ENCODE measurements at regions not wholly inside any gene's neighbourhood (a gene's known extent, or its start where the extent isn't known, plus 50 kb on each side); places are given as distances from the start of the nearest gene placed in this dataset.

- 85% methylated on average over 6 of the region's 6 CpGs for WGBS (ENCODE audit: insufficient coverage)
- H3K4me1 Mint-ChIP-seq: peaks cover 0 to 10% of the 10 kb centered on the region in 2 donors
- no peak for ATAC-seq
- Histone ChIP-seq H3K9me3 (ENCODE audit: control insufficient read depth, insufficient read depth, low read length) (no peaks in the 10 kb centered on the region), H3K27ac (ENCODE audit: low read length) (no peak overlapping the region), H3K36me3 (ENCODE audit: control insufficient read depth, insufficient read depth, low read length) (no peaks in the 10 kb centered on the region), H3K4me1 (ENCODE audit: control insufficient read depth, insufficient read depth, low read length) (peaks cover 17% of the 10 kb centered on the region), H3K27me3 (ENCODE audit: control insufficient read depth, insufficient read depth, low read length) (peaks cover 7% of the 10 kb centered on the region), H3K4me3 (ENCODE audit: low read length) (no peak overlapping the region)
- H3K36me3 Mint-ChIP-seq: no peaks in the 10 kb centered on the region
- intact Hi-C loops (cut with micrococcal nuclease): no loop called here
- no peak for TF ChIP-seq CTCF (IDR thresholded peaks at IDR 0.05)
- H3K4me3 Mint-ChIP-seq: no peak overlapping the region
- no peak for DNase-seq
- peaks cover 16 to 28% of the 10 kb centered on the region in 2 donors for H3K27me3 Mint-ChIP-seq (ENCODE audit: low read depth in 2 of 2)
- H3K9me3 Mint-ChIP-seq: no peaks in the 10 kb centered on the region
- no peak overlapping the region for H3K27ac Mint-ChIP-seq
Measured at GRCh38 chr22:48043581-48043980, 1281.1 kb downstream of the TBC1D22A start.

GRCh38 chr22:48042621-48043395 is 1280.4 kb downstream of the TBC1D22A start:
- H3K36me3 ChIP-seq (ENCODE audit: control insufficient read depth, insufficient read depth, low read length): no peaks in the 10 kb centered on the region
- no peak overlapping the region for H3K27ac Mint-ChIP-seq
- no peak for DNase-seq
- H3K9me3 Mint-ChIP-seq: no peaks in the 10 kb centered on the region
- peaks cover 14 to 30% of the 10 kb centered on the region in 2 donors for H3K27me3 Mint-ChIP-seq (ENCODE audit: low read depth in 2 of 2)
- intact Hi-C loops (cut with micrococcal nuclease): no loop called here
- peaks cover 0 to 10% of the 10 kb centered on the region in 2 donors for H3K4me1 Mint-ChIP-seq
- WGBS (ENCODE audit: insufficient coverage): 84% methylated on average over 17 of the region's 17 CpGs
- H3K4me1 ChIP-seq (ENCODE audit: control insufficient read depth, insufficient read depth, low read length): peaks cover 17% of the 10 kb centered on the region
- no peak overlapping the region for H3K27ac ChIP-seq (ENCODE audit: low read length)
- no peaks in the 10 kb centered on the region for H3K9me3 ChIP-seq (ENCODE audit: control insufficient read depth, insufficient read depth, low read length)
- no peak overlapping the region for H3K4me3 Mint-ChIP-seq
- H3K27me3 ChIP-seq (ENCODE audit: control insufficient read depth, insufficient read depth, low read length): peaks cover 7% of the 10 kb centered on the region
- H3K36me3 Mint-ChIP-seq: no peaks in the 10 kb centered on the region
- no peak for ATAC-seq
- no peak overlapping the region for H3K4me3 ChIP-seq (ENCODE audit: low read length)
- TF ChIP-seq CTCF (IDR thresholded peaks at IDR 0.05): no peak

- Mint-ChIP-seq H3K27ac (no peak overlapping the region), H3K9me3 (no peaks in the 10 kb centered on the region), H3K27me3 (ENCODE audit: low read depth in 2 of 2) (peaks cover 30 to 51% of the 10 kb centered on the region in 2 donors), H3K36me3 (no peaks in the 10 kb centered on the region), H3K4me1 (peaks cover 0 to 5% of the 10 kb centered on the region in 2 donors), H3K4me3 (no peak overlapping the region)
- DNase-seq (no peak), ATAC-seq (no peak)
- Histone ChIP-seq H3K27ac (ENCODE audit: low read length) (no peak overlapping the region), H3K4me3 (ENCODE audit: low read length) (no peak overlapping the region), H3K27me3 (ENCODE audit: control insufficient read depth, insufficient read depth, low read length) (peaks cover 3% of the 10 kb centered on the region), H3K4me1 (ENCODE audit: control insufficient read depth, insufficient read depth, low read length) (no peaks in the 10 kb centered on the region), H3K36me3 (ENCODE audit: control insufficient read depth, insufficient read depth, low read length) (no peaks in the 10 kb centered on the region), H3K9me3 (ENCODE audit: control insufficient read depth, insufficient read depth, low read length) (no peaks in the 10 kb centered on the region)
- intact Hi-C loops (cut with micrococcal nuclease): no loop called here
- 94% methylated on average over 4 of the region's 5 CpGs for WGBS (ENCODE audit: insufficient coverage)
- TF ChIP-seq CTCF (IDR thresholded peaks at IDR 0.05): no peak
Measured at GRCh38 chr22:48039326-48039725, 1276.9 kb downstream of the TBC1D22A start.

- Mint-ChIP-seq H3K4me3 (no peak overlapping the region), H3K27me3 (ENCODE audit: low read depth in 2 of 2) (peaks cover 27 to 52% of the 10 kb centered on the region in 2 donors), H3K27ac (no peak overlapping the region), H3K36me3 (no peaks in the 10 kb centered on the region), H3K9me3 (no peaks in the 10 kb centered on the region), H3K4me1 (peaks cover 0 to 5% of the 10 kb centered on the region in 2 donors)
- H3K27ac ChIP-seq (ENCODE audit: low read length): no peak overlapping the region
- no peak overlapping the region for H3K4me3 ChIP-seq (ENCODE audit: low read length)
- H3K36me3 ChIP-seq (ENCODE audit: control insufficient read depth, insufficient read depth, low read length): no peaks in the 10 kb centered on the region
- H3K4me1 ChIP-seq (ENCODE audit: control insufficient read depth, insufficient read depth, low read length): no peaks in the 10 kb centered on the region
- intact Hi-C loops (cut with micrococcal nuclease): no loop called here
- no peak for TF ChIP-seq CTCF (IDR thresholded peaks at IDR 0.05)
- H3K9me3 ChIP-seq (ENCODE audit: control insufficient read depth, insufficient read depth, low read length): no peaks in the 10 kb centered on the region
- WGBS (ENCODE audit: insufficient coverage): 86% methylated on average over 3 of the region's 4 CpGs
- peaks cover 2% of the 10 kb centered on the region for H3K27me3 ChIP-seq (ENCODE audit: control insufficient read depth, insufficient read depth, low read length)
- DNase-seq (no peak), ATAC-seq (no peak)
Measured at GRCh38 chr22:48037618-48038017, 1275.2 kb downstream of the TBC1D22A start.
